Anterior cingulate cortex (tissue), 58 donors: ENCODE measurements at regions not wholly inside any gene's neighbourhood (a gene's known extent, or its start where the extent isn't known, plus 50 kb on each side); places are given as distances from the start of the nearest gene placed in this dataset.

Experiments
- DNase-seq, 58 donors: peaks; one replicate each; lab custom pipeline; 2025; lab: John Stamatoyannopoulos, UW

DNA sequence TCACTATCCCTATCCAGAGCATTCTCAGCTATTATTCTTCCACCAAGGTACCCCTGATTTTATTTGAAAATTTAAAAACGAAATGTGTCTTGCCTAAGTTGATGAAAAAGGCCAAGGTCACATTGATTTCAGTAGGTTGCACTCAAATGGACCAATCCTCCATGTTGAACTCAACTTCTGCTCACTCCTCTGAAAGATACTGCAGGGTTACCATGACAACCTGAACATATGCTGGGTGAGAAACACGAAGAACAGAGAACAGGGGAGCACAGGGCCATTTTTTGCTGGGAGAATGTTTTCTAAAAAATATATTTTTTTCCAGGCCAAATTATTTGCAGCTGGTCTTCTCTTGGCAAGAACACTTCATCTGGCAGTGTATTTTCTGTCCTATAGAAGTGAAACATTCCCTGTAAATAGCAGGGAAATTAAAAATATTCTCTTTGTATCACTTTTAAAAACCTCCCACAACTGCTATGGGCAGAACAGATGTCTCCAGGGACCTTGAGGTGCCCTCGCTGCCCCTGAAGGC lies 215.9 kb downstream of the NXNL2 start:
- DNase-seq, result peak in 2 of 58 donors; percentile 33 to 57

DNA sequence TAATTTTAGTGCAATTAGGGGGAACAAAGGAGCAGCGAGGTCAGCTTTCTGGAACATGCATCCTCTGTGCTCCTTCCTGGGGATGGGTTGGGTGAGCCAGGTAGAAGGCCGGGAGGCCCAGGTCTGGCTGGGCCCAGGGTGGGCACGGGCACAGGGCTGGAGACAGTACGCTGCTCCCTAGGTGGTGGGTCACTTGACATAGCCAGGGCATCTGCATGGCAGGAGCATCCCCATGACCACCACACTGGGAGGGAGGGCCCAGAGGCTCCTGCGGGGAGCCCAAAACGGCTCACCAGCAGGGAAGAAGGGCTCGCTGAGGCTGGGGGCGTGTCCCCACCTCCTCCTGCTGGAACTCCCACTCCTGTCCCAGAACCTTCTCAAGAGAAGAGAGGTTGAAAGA lies 216.8 kb downstream of the NXNL2 start:
- no peak for DNase-seq

DNA sequence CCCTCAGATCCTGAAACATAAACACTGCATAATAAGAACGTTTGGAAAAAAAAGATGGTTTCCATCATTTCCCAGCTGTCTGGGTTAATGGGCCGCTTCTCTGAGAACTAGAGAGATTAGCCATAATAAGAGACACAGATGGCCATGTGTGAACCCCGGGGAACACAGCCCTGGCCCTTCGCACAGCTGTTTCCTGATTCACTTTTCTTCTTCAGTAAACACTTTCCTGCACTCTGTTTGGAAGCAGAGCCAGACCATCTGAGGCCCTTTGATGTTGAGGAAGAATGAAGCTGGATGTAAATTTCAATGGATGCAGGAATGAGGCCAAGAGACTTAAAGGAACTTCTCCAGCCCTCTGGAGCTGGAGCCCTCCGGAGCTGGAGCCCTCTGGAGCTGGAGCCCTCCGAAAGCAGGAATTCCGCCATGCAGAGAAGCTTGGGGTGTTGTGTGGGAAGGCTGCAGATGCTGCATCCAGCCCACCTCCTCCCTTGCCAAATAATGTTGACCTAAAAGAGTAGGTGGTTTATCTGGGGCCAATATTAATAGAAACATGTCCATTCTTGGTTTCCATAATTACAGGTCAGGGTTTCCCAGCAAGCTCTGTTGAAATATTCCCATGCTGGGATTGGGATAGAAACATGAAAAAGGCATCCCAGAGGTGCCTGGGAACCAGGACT lies 218.9 kb downstream of the NXNL2 start:
- DNase-seq, result no peak

DNA sequence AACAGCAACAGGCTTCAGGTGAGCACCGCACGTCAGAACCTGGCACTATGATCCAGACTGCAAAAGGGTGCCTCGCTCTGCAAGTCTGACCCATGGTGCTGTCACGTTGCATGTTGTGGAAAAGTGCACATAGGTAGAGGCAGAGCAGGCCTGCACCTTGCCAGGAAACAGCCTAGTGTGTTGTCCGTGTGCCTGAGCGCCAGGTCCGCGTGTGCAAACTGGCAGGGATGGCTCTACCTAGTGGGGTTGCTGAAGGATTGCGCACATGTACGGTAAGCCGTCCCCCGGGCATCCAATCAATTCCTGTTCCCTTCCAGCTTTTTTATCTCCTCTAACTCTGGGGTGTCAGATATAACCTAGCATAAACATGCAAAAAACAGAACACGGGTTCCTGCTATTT lies 219.5 kb downstream of the NXNL2 start:
- no peak for DNase-seq

DNA sequence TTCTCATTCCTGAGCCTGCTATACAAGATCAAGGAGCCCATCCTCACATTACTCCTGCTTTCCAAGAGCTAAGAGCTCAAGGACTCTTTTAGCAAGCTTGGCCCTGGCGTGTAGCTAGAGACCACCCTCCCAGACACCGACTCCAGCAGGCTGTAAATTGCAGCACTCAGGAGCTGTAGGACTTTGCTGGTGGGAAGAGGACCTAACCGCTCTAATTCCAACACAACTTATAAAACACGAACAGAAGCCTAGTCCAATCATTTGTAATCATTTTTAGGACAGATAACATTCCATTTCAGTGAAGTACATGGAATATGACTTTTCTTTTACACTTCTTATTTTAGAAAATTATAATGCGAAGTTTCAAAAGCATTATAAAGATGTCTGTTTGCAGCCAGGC lies 219.9 kb downstream of the NXNL2 start:
- no peak for DNase-seq

DNA sequence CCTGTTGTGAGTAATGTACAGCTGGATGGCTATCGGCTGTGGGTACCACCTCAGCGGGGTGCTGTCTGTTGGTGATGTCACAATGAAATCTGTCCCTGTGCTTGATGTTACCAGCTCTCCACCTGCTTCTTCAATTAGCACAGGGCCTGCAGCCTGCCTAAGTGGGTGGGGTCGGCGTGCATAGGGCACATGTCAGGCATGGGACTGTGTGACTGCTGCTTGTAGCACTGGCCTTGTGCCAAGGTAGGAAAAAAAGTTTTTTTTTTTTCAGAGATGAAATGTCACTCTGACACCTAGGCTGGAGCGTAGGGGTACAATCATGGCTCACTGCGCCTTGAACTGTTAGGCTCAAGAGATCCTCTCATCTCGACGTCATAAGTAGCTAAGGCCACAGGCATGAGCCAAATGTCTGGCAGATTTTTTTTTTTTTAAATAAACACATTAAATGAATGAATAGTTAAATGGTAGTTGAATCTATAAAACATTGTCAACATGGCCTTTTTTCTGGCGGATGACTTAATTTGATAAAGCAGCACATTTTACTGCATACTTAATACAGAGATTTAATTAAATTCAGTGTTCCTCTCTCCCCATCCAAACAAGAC lies 222.5 kb downstream of the NXNL2 start:
- DNase-seq, result no peak

DNA sequence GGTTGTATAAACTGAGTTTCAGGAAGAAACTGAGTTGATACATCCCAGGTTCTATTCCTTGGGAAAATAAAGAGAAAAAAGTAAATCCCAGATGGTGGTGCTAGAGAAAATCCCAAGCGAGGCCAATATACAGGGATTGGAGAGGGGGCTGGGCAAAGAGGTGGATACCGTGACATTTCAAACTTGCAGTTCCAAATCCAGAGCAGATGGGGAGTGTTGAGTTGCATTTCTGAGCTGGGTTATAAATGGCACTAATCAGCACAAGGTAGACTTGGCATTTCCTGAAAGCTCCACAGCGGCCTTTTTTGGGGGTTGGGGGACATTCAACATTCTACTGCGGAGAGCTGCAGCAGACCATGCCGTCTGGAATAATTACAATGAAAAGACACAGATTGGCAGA lies 224.4 kb downstream of the NXNL2 start:
- DNase-seq, result no peak

DNA sequence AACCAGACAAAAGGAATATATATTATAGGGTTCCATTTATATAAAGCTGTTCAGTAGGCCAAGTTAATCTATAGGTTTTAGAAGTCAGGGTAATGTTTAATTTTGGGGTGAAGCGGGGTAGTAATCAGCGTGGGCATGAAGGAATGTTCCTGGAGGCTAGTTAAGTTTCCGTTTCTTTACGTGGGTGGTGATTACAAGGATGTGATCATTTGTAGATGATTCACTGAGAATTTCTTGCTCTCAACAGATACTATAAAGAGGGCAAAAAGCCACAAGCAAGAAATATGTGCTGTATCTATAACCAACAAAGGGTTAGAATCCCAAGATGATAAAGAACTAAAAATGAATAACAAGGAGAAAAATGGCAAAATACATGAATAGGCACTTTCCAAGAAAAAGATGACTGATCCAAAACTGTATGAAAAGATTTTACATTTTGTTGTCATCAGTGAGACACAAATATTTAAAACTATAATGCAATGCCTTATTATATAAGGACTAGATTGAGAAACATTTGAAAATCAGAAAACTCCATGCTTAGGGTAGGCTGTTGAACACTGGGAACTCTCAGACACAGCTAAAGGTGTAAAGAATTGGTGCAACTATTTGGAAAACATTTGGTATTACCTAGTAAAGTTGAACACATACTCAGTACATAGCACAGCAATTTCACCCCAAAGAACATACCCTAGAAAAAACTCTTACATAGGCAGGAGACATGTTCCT lies 224.3 kb upstream of the S1PR3 start:
- no peak for DNase-seq

DNA sequence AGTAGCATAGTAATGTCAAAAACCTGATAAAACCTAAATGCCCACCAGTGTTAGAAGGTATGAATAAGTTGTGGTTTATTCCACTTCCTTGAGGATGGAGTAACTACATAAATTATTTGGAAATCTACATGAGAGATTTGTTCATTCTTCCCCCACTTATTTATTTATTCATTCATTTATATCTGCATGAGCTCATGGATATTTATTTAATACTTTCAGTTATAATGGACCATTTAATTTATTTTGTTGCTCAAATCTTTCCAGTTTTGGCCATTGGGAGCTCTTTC lies 223.8 kb upstream of the S1PR3 start:
- no peak for DNase-seq

DNA sequence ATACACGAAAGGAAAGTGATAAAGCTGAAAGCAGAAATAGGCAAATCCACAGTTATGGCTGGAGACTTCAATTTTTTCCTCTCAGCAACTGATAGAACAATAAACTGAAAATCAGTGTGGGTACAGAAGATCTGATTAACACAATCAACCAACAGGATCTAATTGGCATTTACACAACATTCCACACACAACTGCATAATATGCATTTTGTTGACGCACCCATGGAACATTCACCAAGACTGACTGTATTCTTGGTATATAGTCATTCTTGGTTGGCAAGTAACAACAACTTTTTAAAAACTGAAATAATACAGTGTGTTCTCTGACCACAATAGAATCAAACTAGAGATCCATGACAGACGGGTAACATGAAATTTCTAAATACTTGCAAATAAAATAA lies 218.7 kb upstream of the S1PR3 start:
- no peak for DNase-seq

DNA sequence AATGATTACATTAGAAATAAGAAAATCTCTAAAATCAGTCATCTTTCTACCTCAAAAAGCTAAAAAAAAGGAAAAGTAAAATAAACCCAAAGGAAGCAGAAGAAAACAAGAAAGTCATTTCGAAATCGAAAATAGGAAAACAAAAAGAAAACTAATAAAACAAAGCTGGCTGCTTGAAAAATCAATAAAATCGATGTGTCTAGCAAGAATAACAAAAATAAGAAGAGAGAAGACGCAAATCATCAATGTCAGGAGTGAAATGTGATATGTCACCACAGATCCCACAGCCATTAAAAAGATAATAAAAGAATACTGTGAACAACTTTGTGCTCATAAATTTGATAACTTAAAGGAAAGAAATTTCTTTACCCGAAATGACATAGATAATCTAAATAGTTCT lies 218.1 kb upstream of the S1PR3 start:
- DNase-seq, result no peak

DNA sequence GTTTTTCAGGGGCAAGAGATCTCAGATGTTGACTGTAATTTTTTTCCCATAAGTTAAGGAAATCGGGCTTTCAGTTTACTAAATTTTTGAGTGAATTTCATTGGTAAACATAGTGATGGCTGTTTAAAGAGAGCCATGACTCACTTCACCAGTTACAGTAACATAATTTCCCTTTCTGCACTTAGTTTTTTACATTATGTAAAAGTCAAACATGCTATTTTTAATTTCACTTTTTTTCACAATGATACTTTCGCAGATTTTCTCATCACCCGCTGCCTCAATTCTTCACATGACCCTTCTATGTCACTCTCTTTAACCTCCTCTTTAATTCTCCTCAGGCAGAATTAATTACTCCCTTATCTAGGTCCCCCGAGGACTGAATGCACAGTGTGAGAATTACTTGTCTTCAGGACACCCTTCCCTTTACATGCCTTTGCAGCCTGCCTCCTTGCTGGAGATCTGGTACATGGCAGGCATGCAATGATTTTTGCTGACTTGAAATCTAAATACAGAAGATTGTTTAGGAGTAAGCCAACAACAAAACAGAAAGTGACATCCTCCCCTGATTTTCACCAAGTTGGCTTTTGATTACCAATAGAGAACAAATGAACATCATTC lies 217.5 kb upstream of the S1PR3 start:
- DNase-seq, result no peak

DNA sequence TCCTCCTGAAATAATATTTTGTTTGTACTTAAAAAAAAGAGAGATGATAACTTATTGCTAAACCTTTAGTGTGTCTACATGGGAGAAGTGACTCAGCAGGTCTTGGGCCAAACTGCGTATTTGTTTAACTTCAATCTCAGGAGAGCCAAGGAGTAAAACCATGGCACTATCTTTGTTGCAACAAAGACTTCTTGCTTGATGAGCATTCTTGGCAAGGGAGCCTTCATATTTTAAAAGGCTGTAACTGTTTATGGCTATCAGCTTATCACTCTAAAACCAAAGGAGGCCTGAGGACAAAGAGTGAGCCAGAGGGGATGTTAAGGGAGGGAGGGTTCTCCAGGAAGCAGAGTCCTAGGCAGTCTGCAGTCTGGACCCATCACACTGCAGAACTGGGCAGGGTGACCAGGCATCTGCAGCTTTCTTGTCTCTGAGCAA lies 216.2 kb upstream of the S1PR3 start:
- DNase-seq, result no peak

DNA sequence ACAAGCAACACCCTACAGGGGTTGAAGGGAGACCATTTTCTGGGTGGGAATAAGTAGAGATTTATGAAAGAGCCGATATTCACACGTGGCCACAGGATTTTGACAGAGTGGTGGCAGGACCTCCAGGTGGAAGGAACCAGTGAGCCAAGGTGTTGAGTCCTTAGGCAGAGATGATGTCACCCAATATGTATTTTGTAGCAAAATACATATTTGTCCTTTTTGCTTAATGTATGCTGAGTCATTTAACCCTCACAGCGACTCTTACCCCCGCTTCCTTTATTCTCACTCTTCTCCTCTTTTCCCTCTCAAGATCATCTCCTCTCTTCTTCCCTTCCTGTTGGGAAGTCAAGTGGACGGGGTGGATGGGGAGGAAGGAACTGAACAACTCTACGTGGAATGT lies 215.7 kb upstream of the S1PR3 start:
- DNase-seq, result no peak

DNA sequence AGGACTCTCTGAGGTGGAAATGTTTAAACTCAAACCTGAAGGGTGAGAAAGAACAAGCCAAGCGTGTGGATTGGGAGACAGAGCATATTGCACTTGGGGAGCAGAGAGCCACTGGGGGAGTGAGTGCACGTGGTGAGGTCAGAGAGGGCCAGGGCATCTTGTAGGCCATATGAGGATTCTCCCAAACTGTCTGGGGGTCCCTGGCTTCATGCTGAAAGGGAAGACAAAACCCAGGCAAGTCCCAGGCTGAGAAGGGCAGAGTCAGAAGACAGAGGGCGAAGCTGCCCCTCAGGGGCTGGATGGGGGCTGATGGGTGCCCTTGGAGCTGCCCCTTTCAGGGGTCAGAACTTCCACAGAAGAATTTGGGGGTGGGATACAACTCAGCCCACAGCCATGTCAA lies 215.3 kb upstream of the S1PR3 start:
- DNase-seq, result no peak

DNA sequence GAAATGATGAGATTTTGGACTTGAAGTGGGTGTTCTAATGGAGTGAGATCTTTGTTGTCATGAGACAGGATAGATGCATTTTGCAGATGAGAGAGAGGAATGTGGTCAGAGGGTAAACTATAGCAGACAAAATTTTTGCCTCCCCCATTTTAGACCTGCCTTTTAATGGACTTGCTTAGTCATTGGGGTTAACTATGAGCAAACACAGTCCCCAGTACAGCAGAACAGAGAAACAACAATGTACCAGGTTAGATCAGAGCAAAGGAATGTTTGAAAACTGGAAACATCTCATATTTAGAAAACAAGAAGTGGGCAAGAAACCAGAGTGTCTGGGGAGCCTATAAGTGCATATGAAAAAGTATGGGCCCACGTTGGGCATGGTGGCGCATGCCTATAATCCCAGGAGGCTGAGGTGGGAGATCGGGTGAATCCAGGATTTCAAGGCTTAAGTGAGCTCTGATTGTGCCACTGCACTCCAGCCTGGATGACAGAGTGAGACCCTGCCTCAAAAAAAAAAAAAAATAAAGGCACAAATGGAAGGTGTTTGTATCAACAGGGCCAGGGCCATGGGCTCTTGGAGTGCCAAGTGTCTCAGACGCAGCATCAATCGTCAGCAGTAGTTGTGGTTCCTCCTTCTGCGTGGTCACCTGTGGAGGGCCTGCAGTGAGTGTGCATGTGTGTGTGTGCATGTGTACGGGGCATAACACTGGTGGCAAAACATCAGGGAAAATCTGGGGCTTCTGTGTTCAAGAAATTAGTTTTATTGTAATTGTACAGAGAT lies 214.4 kb upstream of the S1PR3 start:
- no peak for DNase-seq

DNA sequence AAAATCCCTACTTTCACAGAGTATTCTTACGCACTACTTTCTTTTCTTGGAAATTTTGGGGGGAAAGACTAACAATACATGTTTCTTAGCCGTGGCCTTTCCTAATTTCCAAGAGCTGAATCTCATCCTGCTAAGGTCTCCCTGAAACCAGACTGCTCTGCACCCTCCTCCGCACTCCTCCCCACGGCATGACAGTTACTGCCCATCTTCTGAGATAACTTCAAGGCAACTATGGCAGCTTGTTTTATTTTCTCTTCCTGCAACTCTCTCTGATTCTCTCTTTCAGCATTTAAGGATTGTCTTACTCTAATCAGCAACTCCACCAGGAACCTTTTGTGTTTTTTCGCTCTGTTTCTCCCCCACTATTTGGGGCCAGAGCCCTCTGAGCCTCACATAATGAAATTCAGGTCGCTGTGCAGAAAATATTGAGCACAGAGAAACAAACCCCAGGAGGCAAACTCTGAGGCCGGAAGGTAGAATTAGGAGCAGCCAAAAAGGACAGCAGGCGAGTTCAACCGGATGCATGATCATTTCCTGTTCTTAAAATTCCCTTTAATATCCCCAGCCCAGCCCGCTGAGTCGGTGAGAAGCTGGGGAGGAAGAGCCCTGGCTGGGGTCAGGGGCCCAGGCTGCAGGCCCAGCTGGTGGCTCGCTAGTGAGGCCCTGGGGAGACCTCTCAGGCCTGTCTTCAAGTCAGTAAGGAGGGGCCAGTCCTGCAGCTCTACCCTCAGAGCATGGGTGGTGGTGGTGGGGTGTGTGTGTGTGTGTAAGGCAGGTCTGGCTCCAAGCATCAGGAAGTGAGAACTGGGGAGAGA lies 213.6 kb upstream of the S1PR3 start:
- peak in 1 of 58 donors; percentile 4 for DNase-seq

DNA sequence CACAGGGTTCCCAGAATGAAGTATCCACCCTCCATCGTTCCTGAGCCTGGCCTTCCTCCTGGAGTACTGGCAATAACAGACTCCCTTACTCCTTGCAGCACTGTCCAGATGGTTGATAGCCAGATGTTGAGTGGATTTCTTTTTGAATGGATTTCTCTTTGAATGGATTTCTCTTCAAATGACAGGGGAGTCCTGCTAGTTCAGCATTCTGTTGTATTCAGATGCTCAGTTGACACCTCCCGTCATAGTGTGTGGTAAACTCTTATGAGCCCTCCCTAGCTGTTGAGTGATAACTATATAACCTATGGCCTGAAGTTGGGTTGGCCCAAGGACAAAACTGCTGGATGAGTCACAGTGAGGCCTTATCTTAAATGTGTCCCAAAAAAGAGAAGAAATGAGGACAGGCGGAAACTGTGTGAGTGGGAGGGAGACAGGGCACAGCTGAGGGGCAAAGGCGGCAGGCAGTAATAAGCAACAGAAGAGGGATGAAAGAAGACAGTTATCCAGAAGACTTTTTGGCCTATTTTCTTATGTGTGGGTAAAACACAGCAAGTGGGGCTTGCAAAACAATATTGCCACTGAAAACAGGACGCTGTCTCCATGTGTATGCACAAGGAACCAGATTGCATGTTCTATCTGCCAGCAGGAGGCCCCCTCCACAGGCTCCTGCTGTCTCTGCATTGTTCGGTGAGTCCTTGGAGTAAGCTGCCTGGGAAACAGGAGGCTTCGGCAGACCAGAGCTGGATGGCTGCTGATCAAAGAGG lies 209.5 kb upstream of the S1PR3 start:
- DNase-seq, result peak in 2 of 58 donors; percentile 6 to 9
